Activated CD4-positive, alpha-beta T cell treated with anti-CD3 and anti-CD28 coated beads for 36 hours (primary cell): ENCODE measurements at regions not wholly inside any gene's neighbourhood (a gene's known extent, or its start where the extent isn't known, plus 50 kb on each side); places are given as distances from the start of the nearest gene placed in this dataset.
"Not testable (repeated sequence)": the region's sequence is repeated elsewhere in the genome, so short reads cannot be mapped to it uniquely, and the experiment has no call there.

Experiments
- ATAC-seq: fragments of 200-7000 bp; cut with Tn5 transposase; one replicate; pipeline ENCODE4 v1.10.0; 2021; ENCODE audit warnings: mild to moderate bottlenecking, moderate library complexity
- CTCF ChIA-PET: fragments of 350-600 bp; sonication (Branson Sonifier 250); formaldehyde crosslinking; loops from one replicate; lab custom pipeline; 2021; ENCODE audit warnings: antibody characterized with exemption; lab: Charles Lee
- POLR2A ChIA-PET: fragments of 350-600 bp; sonication (Branson Sonifier 250); formaldehyde crosslinking; loops from one replicate; lab custom pipeline; 2021; ENCODE audit warnings: antibody characterized with exemption, inconsistent platforms; lab: Charles Lee
- DNase-seq: peaks from one replicate; pipeline ENCODE4 v3.0.0-alpha.2; 2020
- H3K27ac Mint-ChIP-seq: one replicate; pipeline ENCODE4 v1.8.0; 2021; ENCODE audit warnings: mixed read lengths
- H3K27me3 Mint-ChIP-seq: one replicate; pipeline ENCODE4 v1.8.0; 2021; ENCODE audit warnings: mixed read lengths
- H3K36me3 Mint-ChIP-seq: one replicate; pipeline ENCODE4 v1.8.0; 2021; ENCODE audit warnings: low read depth, mixed read lengths
- H3K4me1 Mint-ChIP-seq: one replicate; pipeline ENCODE4 v1.8.0; 2021; ENCODE audit warnings: mixed read lengths
- H3K4me3 Mint-ChIP-seq: one replicate; pipeline ENCODE4 v1.8.0; 2021; ENCODE audit warnings: mild to moderate bottlenecking, moderate library complexity, mixed read lengths
- H3K9me3 Mint-ChIP-seq: one replicate; pipeline ENCODE4 v1.8.0; 2021; ENCODE audit warnings: low read depth, mixed read lengths
- intact Hi-C, 2 experiments: fragments of 100-400 bp; cut with DNase I in 1 of 2; cut with micrococcal nuclease in 1 of 2; formaldehyde crosslinking; loops; one replicate each; pipeline versions ENCODE4 v1.14.2 to v1.15.1; 2022 to 2024; cut with DNase I, micrococcal nuclease

- no peak for DNase-seq
- Mint-ChIP-seq H3K27me3 (peaks cover 20% of the 10 kb centered on the region), H3K36me3 (no peaks in the 10 kb centered on the region), H3K9me3 (peaks cover 3% of the 10 kb centered on the region), H3K4me1 (peaks cover 4% of the 10 kb centered on the region), H3K4me3 (no peak overlapping the region), H3K27ac (no peak overlapping the region)
- ATAC-seq = peak; percentile 39
- intact Hi-C loops = no loop called here
- CTCF ChIA-PET = interaction anchor here (0.6 to 1.3 kb wide), 2 partner anchors 11 to 33 kb away, joined by 3 to 4 read pairs; no protein-coding TSS in a partner anchor
- POLR2A ChIA-PET = no interaction called here
Observed at GRCh38 chr1:8226747-8227146, 91.2 kb upstream of the SLC45A1 start.

GRCh38 chr1:8226024-8226423 lies 91.9 kb upstream of the SLC45A1 start:
- H3K4me1 Mint-ChIP-seq, H3K4me3 Mint-ChIP-seq, ATAC-seq, DNase-seq, POLR2A ChIA-PET, H3K36me3 Mint-ChIP-seq, intact Hi-C loops, H3K27ac Mint-ChIP-seq, H3K9me3 Mint-ChIP-seq: not testable (repeated sequence)
- H3K27me3 Mint-ChIP-seq = peaks cover 20% of the 10 kb centered on the region
- CTCF ChIA-PET = interaction anchor here (1.3 kb wide), 1 partner anchor 34 kb away, joined by 4 read pairs; no protein-coding TSS in a partner anchor

DNA sequence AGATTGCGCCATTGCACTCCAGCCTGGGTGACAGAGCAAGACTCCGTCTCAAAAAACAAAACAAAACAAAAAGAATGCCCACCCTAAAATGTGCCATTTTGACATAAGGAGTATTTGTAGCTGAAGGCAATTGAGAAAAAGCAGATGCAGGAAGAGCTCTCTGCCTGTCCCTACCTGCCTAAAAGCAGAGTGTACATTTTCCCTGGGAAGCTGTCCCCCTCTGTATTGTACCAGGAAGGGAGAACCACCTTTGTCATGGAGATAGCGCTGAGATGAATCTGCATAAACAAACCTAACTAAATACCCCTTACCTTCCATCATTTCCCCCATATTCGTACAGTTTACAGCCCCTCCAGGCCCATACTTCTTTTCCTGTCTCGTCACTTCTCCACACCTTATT lies 94.4 kb upstream of the SLC45A1 start:
- no peak for ATAC-seq
- peaks cover 3% of the 10 kb centered on the region for H3K9me3 Mint-ChIP-seq
- POLR2A ChIA-PET = no interaction called here
- peaks cover 25% of the 10 kb centered on the region for H3K27me3 Mint-ChIP-seq
- H3K4me1 Mint-ChIP-seq = peaks cover 6% of the 10 kb centered on the region
- no peak overlapping the region for H3K27ac Mint-ChIP-seq
- H3K36me3 Mint-ChIP-seq = no peaks in the 10 kb centered on the region
- intact Hi-C loops = no loop called here
- no peak for DNase-seq
- CTCF ChIA-PET = interaction anchor here (0.6 kb wide), 1 partner anchor 51 kb away, joined by 3 read pairs; no protein-coding TSS in a partner anchor
- H3K4me3 Mint-ChIP-seq = no peak overlapping the region

DNA sequence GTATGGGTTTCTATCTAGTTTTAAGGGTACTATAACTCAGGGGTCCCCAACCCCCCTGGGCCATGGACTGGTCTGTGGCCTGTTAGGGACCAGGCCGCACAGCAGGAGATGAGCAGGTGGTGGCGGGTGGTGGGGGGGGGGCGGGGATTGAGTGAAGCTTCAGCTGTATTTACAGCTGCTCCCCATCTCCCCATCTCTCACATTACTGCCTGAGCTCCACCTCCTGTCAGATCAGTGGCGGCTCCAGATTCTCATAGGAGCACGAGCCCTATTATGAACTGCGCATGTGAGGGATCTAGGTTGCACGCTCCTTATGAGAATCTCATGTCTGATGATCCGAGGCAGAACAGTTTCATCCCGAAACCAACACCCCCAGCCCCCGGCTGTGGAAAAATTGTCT lies 95.1 kb upstream of the SLC45A1 start:
- ChIA-PET POLR2A (no interaction called here), CTCF (interaction anchor here (0.6 kb wide), 1 partner anchor 52 kb away, joined by 3 read pairs; no protein-coding TSS in a partner anchor)
- Mint-ChIP-seq H3K27ac (no peak overlapping the region), H3K36me3 (no peaks in the 10 kb centered on the region), H3K27me3 (peaks cover 21% of the 10 kb centered on the region), H3K9me3 (peaks cover 3% of the 10 kb centered on the region), H3K4me3 (no peak overlapping the region), H3K4me1 (peaks cover 6% of the 10 kb centered on the region)
- DNase-seq (no peak), ATAC-seq (no peak)
- intact Hi-C loops = no loop called here

- Mint-ChIP-seq H3K27ac (no peak overlapping the region), H3K4me3 (no peak overlapping the region), H3K27me3 (peaks cover 28% of the 10 kb centered on the region), H3K4me1 (peaks cover 8% of the 10 kb centered on the region), H3K9me3 (no peaks in the 10 kb centered on the region), H3K36me3 (no peaks in the 10 kb centered on the region)
- intact Hi-C loops = no loop called here
- DNase-seq (no peak), ATAC-seq (no peak)
- POLR2A ChIA-PET = interaction anchor here (0.7 kb wide), 1 partner anchor 106 kb away, joined by 4 read pairs; no protein-coding TSS in a partner anchor
- CTCF ChIA-PET = interaction anchor here (0.6 to 0.7 kb wide), 2 partner anchors 95 to 647 kb away, joined by 3 to 4 read pairs; no protein-coding TSS in a partner anchor
Observed at GRCh38 chr1:8219530-8219929, 98.4 kb upstream of the SLC45A1 start.

DNA sequence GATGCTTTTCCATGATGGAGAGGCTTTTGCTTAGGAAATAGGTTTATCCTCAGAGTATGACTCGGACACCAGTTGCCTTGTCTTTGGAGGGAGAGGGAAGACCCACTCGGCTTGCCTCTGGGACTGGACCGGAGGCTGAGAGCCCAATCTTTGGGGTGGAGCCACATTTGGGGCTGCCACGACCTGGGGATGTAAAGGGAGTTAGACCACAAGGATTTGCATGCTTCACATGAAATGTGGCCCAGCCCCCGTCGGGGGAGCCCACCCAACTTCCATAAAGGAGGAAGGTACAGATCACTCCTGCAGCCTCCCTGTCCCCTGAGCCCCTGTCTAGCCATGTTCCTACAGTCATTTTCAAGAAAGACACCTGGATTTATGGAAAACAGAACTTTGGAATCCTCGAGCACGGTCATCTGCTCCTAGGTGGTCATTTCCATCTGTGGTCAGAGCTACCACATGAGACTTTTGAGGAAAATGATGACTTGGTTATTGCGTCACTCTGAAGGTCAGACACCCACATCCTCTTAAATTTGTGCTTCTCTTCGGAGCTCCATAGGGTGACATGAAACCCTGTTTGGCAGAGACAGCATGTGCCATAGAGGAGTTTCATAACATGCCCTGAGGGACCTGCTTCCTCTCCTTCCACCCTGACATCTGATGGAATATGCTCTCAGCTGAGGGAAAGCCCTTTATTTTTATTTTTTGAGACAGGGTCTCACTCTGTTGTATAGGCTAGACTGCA lies 99.4 kb upstream of the SLC45A1 start:
- intact Hi-C loops = no loop called here

GRCh38 chr1:8217809-8218208 lies 100.1 kb upstream of the SLC45A1 start:
- Mint-ChIP-seq H3K4me3 (peak overlapping the region; percentile 43), H3K27ac (peak overlapping the region; percentile 47), H3K36me3 (no peaks in the 10 kb centered on the region), H3K4me1 (peaks cover 8% of the 10 kb centered on the region), H3K27me3 (peaks cover 30% of the 10 kb centered on the region), H3K9me3 (no peaks in the 10 kb centered on the region)
- intact Hi-C loops = no loop called here
- ChIA-PET CTCF (interaction anchor here (0.9 kb wide), 1 partner anchor 51 kb away, joined by 4 read pairs; no protein-coding TSS in a partner anchor), POLR2A (no interaction called here)
- ATAC-seq (no peak), DNase-seq (no peak)

More for the DNA sequence above, 99.4 kb upstream of the SLC45A1 start:
- CTCF ChIA-PET = interaction anchor here (0.5 kb wide), 1 partner anchor 201 kb away, joined by 3 read pairs; no protein-coding TSS in a partner anchor
- no peak overlapping the region for H3K27ac Mint-ChIP-seq
- POLR2A ChIA-PET = interaction anchor here (0.7 kb wide), 1 partner anchor 105 kb away, joined by 4 read pairs; no protein-coding TSS in a partner anchor
- peaks cover 28% of the 10 kb centered on the region for H3K27me3 Mint-ChIP-seq
- ATAC-seq (no peak), DNase-seq (no peak)
- no peaks in the 10 kb centered on the region for H3K9me3 Mint-ChIP-seq
- peaks cover 8% of the 10 kb centered on the region for H3K4me1 Mint-ChIP-seq
- no peak overlapping the region for H3K4me3 Mint-ChIP-seq
- no peaks in the 10 kb centered on the region for H3K36me3 Mint-ChIP-seq

DNA sequence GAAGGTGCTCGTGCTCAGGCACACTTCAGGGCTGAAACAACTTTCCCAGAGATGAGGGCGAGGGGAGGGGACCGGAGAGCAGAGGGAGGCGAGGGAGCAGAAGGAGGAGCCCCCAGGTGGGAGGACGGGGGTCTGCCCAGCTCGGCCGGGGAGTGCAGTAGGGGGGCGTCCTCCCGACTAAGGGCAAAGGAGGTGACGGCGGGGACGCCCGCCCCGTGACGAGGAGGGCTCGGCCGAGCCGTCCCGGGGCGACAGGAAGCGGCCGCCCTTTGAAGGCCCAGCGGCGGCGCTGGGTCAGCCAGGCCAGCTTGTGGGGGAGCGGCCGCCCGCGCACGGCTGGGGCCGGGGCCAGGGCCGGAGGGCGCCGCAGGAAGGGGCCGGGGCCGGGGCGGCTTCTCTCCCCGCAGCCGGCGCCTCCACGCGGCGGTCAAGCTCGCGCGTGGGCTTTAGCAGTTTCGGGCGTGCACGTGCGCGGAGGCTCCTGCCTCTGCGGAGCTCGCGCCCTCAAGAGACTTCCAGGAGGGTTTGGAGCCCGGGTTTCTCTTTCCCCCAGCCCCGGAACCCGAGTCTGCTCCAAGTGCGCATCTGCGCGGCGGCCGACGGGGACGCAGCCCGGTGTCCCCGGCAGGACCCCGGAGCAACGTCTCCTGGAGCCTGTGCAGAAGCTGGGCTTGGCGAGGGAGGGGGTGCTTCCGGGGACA lies 100.8 kb upstream of the SLC45A1 start:
- Mint-ChIP-seq H3K36me3 (no peaks in the 10 kb centered on the region), H3K9me3 (no peaks in the 10 kb centered on the region), H3K27me3 (peaks cover 35% of the 10 kb centered on the region), H3K4me1 (peaks cover 15% of the 10 kb centered on the region), H3K4me3 (peak overlapping the region; percentile 43), H3K27ac (peak overlapping the region; percentile 47)
- ChIA-PET CTCF (interaction anchor here (0.7 to 0.9 kb wide), 2 partner anchors 51 to 193 kb away, joined by 3 to 4 read pairs; no protein-coding TSS in a partner anchor), POLR2A (no interaction called here)
- peak; percentile 50 for ATAC-seq
- intact Hi-C loops = no loop called here
- peak; percentile 36 for DNase-seq

- no peak overlapping the region for H3K27ac Mint-ChIP-seq
- DNase-seq (no peak), ATAC-seq (no peak)
- no peaks in the 10 kb centered on the region for H3K9me3 Mint-ChIP-seq
- intact Hi-C loops = no loop called here
- H3K4me3 Mint-ChIP-seq = no peak overlapping the region
- H3K36me3 Mint-ChIP-seq = no peaks in the 10 kb centered on the region
- peaks cover 22% of the 10 kb centered on the region for H3K4me1 Mint-ChIP-seq
- ChIA-PET CTCF (no interaction called here), POLR2A (no interaction called here)
- peaks cover 39% of the 10 kb centered on the region for H3K27me3 Mint-ChIP-seq
Observed at GRCh38 chr1:8216005-8216404, 101.9 kb upstream of the SLC45A1 start.

GRCh38 chr1:8214501-8215173 lies 103.3 kb upstream of the SLC45A1 start:
- Mint-ChIP-seq H3K27me3 (peaks cover 39% of the 10 kb centered on the region), H3K9me3 (no peaks in the 10 kb centered on the region), H3K36me3 (no peaks in the 10 kb centered on the region), H3K27ac (no peak overlapping the region), H3K4me3 (no peak overlapping the region), H3K4me1 (peaks cover 19% of the 10 kb centered on the region)
- ATAC-seq = no peak
- POLR2A ChIA-PET = no interaction called here
- intact Hi-C loops = no loop called here
- CTCF ChIA-PET = interaction anchor here (0.8 kb wide), 1 partner anchor 17 kb away, joined by 3 read pairs; no protein-coding TSS in a partner anchor
- DNase-seq = no peak

GRCh38 chr1:8213676-8214075 lies 104.2 kb upstream of the SLC45A1 start:
- ChIA-PET POLR2A (no interaction called here), CTCF (interaction anchor here (0.6 to 1.7 kb wide), 2 partner anchors 181 to 198 kb away, joined by 3 to 5 read pairs; no protein-coding TSS in a partner anchor)
- DNase-seq (no peak), ATAC-seq (no peak)
- intact Hi-C loops = no loop called here
- Mint-ChIP-seq H3K9me3 (no peaks in the 10 kb centered on the region), H3K4me1 (peaks cover 19% of the 10 kb centered on the region), H3K27ac (no peak overlapping the region), H3K27me3 (peaks cover 37% of the 10 kb centered on the region), H3K36me3 (no peaks in the 10 kb centered on the region), H3K4me3 (no peak overlapping the region)
